Right lobe of liver (tissue), 4 donors: ENCODE measurements at regions not wholly inside any gene's neighbourhood (a gene's known extent, or its start where the extent isn't known, plus 50 kb on each side); places are given as distances from the start of the nearest gene placed in this dataset.

ENCODE experiments used
- CTCF ChIP-seq, 4 donors: fragments of 200-600 bp in 3 of 4; fragments of 450-650 bp in 1 of 4; IDR thresholded peaks; one replicate each; pipeline versions ENCODE4 v1.5.1 to v1.8.0; 2016 to 2022; ENCODE audit warnings: antibody characterized with exemption in 4 of 4, mild to moderate bottlenecking in 2 of 4
- POLR2A ChIP-seq: fragments of 450-650 bp; IDR thresholded peaks from one replicate; pipeline ENCODE4 v1.6.1; 2017; ENCODE audit warnings: antibody characterized with exemption, mild to moderate bottlenecking
- donor health status: DM: no; HTN: no; CAD: no.
- donor health status: DM: no; HTN: no; CAD: no.
- donor health status: DM: no; HTN: yes; CAD: no.

DNA sequence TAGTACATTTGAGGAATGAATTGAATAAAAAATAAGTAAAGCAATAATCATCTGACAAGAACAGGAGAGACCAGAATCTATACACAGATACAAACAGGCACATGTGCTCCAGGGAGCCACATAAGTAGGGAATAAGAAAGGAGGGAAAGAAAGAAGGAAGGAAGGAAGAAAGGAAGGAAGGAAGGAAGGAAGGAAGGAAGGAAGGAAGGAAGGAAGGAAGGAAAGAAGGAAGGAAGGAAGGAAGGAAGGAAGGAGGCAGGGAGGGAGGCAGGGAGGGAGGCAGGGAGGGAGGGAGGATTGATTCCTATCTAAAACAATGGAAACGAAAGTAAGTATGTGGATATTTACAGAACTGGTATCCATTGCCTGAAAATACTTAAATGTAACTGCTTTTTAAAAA is 475.8 kb downstream of the NLGN4X start:
- no peak for TF ChIP-seq POLR2A
- no peak for TF ChIP-seq CTCF (IDR thresholded peaks at IDR 0.05)
